HepG2 (cell line): ENCODE measurements at regions not wholly inside any gene's neighbourhood (a gene's known extent, or its start where the extent isn't known, plus 50 kb on each side); places are given as distances from the start of the nearest gene placed in this dataset.
A peak's percentile ranks its signal among the peaks of the same experiment; 100 is the strongest.

ENCODE experiments used
- CAMTA2 ChIP-seq: sonication (generic); formaldehyde crosslinking; IDR thresholded peaks from 2 replicates; pipeline ENCODE4 v1.4.0; 2020; ENCODE audit warnings: mild to moderate bottlenecking, missing genetic modification reagents, borderline replicate concordance
- FIP1L1 ChIP-seq: fragments of 200-400 bp; formaldehyde crosslinking; IDR thresholded peaks from 2 replicates; pipeline ENCODE4 v1.6.1; 2018; ENCODE audit warnings: low read depth, mild to moderate bottlenecking, low read length, moderate library complexity, borderline replicate concordance; ENCODE audit not compliant: insufficient read depth
- MAZ ChIP-seq, 2 experiments: sonication (generic) in 1 of 2; formaldehyde crosslinking in 1 of 2; IDR thresholded peaks; 2 replicates each; pipeline versions ENCODE4 v1.5.0 to v1.6.1; 2012 to 2020; ENCODE audit warnings: low read depth in 2 of 2, mild to moderate bottlenecking in 2 of 2, borderline replicate concordance in 1 of 2, improper control_type of control experiment in 1 of 2, low read length in 1 of 2, missing genetic modification reagents in 1 of 2, moderate library complexity in 1 of 2
- ZNF337 ChIP-seq: sonication (generic); formaldehyde crosslinking; IDR thresholded peaks from 2 replicates; pipeline ENCODE4 v1.5.1; 2020; ENCODE audit warnings: missing genetic modification reagents, low read depth, mild to moderate bottlenecking, borderline replicate concordance
- TF ChIP-seq, protein P1 (sequence below), 2 experiments: fragments of 450-650 bp in 1 of 2; sonication (generic) in 1 of 2; formaldehyde crosslinking in 1 of 2; IDR thresholded peaks; 2 replicates each; pipeline versions ENCODE4 v1.6.1 to v1.8.0; 2016 to 2022; ENCODE audit warnings: antibody characterized with exemption in 1 of 2, mild to moderate bottlenecking in 1 of 2, missing genetic modification reagents in 1 of 2
- TF ChIP-seq, protein P2 (sequence below): sonication (generic); formaldehyde crosslinking; IDR thresholded peaks from 2 replicates; pipeline ENCODE4 v1.5.0; 2020; ENCODE audit warnings: mild to moderate bottlenecking, missing genetic modification reagents, borderline replicate concordance
- TF ChIP-seq, protein P3 (sequence below): sonication (generic); formaldehyde crosslinking; IDR thresholded peaks from 2 replicates; pipeline ENCODE4 v1.8.0; 2022; ENCODE audit warnings: mild to moderate bottlenecking, missing genetic modification reagents

DNA sequence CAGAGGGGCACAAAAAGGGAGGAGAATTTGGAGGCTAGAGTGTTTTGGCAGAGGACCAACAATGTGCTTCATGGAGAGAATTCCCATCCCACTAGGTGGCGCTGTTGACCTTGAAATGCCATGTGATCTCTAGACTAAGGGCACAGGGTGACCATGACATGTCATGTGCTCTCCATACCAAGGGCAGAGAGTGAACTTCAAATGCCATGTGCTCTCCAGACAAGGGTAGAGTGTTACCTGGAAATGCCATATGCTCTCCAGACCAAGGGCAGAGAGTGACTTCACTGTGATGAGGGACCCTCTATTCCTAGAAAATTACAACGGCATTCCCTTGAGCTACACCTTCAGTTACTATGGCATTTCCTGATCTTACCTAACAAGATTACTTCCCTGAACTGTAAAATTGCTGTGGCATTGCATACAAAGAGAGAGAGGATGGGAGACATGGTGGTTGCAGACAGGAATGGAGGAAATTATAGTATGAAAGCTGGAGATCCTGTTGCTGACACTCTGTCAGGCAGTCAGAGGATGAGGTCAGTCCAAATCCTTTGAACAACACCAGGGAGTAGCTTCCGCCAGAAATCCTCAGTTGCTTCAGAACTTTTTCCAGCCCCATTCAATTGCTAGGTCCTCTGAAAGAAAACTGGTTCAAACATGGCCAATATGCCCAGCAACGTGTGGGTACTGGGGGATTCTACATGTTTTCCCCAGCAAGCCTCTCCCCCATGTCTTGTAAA lies 60.9 kb upstream of the ACSM6 start (continued):
- TF ChIP-seq, protein P1, sequence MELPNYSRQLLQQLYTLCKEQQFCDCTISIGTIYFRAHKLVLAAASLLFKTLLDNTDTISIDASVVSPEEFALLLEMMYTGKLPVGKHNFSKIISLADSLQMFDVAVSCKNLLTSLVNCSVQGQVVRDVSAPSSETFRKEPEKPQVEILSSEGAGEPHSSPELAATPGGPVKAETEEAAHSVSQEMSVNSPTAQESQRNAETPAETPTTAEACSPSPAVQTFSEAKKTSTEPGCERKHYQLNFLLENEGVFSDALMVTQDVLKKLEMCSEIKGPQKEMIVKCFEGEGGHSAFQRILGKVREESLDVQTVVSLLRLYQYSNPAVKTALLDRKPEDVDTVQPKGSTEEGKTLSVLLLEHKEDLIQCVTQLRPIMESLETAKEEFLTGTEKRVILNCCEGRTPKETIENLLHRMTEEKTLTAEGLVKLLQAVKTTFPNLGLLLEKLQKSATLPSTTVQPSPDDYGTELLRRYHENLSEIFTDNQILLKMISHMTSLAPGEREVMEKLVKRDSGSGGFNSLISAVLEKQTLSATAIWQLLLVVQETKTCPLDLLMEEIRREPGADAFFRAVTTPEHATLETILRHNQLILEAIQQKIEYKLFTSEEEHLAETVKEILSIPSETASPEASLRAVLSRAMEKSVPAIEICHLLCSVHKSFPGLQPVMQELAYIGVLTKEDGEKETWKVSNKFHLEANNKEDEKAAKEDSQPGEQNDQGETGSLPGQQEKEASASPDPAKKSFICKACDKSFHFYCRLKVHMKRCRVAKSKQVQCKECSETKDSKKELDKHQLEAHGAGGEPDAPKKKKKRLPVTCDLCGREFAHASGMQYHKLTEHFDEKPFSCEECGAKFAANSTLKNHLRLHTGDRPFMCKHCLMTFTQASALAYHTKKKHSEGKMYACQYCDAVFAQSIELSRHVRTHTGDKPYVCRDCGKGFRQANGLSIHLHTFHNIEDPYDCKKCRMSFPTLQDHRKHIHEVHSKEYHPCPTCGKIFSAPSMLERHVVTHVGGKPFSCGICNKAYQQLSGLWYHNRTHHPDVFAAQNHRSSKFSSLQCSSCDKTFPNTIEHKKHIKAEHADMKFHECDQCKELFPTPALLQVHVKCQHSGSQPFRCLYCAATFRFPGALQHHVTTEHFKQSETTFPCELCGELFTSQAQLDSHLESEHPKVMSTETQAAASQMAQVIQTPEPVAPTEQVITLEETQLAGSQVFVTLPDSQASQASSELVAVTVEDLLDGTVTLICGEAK (IDR thresholded peaks at IDR 0.05), result no peak
- TF ChIP-seq, protein P1 (CRISPR knock-in tag; IDR thresholded peaks at IDR 0.05), result 0 out of 2 replicates have a peak, but pooled peaks have one; percentile 44
- TF ChIP-seq, protein P2, sequence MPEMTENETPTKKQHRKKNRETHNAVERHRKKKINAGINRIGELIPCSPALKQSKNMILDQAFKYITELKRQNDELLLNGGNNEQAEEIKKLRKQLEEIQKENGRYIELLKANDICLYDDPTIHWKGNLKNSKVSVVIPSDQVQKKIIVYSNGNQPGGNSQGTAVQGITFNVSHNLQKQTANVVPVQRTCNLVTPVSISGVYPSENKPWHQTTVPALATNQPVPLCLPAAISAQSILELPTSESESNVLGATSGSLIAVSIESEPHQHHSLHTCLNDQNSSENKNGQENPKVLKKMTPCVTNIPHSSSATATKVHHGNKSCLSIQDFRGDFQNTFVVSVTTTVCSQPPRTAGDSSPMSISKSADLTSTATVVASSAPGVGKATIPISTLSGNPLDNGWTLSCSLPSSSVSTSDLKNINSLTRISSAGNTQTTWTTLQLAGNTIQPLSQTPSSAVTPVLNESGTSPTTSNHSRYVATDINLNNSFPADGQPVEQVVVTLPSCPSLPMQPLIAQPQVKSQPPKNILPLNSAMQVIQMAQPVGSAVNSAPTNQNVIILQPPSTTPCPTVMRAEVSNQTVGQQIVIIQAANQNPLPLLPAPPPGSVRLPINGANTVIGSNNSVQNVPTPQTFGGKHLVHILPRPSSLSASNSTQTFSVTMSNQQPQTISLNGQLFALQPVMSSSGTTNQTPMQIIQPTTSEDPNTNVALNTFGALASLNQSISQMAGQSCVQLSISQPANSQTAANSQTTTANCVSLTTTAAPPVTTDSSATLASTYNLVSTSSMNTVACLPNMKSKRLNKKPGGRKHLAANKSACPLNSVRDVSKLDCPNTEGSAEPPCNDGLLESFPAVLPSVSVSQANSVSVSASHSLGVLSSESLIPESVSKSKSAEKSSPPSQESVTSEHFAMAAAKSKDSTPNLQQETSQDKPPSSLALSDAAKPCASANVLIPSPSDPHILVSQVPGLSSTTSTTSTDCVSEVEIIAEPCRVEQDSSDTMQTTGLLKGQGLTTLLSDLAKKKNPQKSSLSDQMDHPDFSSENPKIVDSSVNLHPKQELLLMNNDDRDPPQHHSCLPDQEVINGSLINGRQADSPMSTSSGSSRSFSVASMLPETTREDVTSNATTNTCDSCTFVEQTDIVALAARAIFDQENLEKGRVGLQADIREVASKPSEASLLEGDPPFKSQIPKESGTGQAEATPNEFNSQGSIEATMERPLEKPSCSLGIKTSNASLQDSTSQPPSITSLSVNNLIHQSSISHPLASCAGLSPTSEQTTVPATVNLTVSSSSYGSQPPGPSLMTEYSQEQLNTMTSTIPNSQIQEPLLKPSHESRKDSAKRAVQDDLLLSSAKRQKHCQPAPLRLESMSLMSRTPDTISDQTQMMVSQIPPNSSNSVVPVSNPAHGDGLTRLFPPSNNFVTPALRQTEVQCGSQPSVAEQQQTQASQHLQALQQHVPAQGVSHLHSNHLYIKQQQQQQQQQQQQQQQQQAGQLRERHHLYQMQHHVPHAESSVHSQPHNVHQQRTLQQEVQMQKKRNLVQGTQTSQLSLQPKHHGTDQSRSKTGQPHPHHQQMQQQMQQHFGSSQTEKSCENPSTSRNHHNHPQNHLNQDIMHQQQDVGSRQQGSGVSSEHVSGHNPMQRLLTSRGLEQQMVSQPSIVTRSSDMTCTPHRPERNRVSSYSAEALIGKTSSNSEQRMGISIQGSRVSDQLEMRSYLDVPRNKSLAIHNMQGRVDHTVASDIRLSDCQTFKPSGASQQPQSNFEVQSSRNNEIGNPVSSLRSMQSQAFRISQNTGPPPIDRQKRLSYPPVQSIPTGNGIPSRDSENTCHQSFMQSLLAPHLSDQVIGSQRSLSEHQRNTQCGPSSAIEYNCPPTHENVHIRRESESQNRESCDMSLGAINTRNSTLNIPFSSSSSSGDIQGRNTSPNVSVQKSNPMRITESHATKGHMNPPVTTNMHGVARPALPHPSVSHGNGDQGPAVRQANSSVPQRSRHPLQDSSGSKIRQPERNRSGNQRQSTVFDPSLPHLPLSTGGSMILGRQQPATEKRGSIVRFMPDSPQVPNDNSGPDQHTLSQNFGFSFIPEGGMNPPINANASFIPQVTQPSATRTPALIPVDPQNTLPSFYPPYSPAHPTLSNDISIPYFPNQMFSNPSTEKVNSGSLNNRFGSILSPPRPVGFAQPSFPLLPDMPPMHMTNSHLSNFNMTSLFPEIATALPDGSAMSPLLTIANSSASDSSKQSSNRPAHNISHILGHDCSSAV (CRISPR knock-in tag), result no peak
- TF ChIP-seq MAZ (IDR thresholded peaks at IDR 0.05; ENCODE audit: borderline replicate concordance, low read depth, low read length) (no peak), MAZ (CRISPR knock-in tag; IDR thresholded peaks at IDR 0.05; ENCODE audit: low read depth) (0 out of 2 replicates have a peak, but pooled peaks have one; percentile 21), ZNF337 (CRISPR knock-in tag) (no peak), CAMTA2 (CRISPR knock-in tag) (no peak), FIP1L1 (no peak)
- TF ChIP-seq, protein P3, sequence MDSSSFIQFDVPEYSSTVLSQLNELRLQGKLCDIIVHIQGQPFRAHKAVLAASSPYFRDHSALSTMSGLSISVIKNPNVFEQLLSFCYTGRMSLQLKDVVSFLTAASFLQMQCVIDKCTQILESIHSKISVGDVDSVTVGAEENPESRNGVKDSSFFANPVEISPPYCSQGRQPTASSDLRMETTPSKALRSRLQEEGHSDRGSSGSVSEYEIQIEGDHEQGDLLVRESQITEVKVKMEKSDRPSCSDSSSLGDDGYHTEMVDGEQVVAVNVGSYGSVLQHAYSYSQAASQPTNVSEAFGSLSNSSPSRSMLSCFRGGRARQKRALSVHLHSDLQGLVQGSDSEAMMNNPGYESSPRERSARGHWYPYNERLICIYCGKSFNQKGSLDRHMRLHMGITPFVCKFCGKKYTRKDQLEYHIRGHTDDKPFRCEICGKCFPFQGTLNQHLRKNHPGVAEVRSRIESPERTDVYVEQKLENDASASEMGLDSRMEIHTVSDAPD (CRISPR knock-in tag), result peak; percentile 74
